Epithelial cell of proximal tubule (primary cell): ENCODE measurements at regions not wholly inside any gene's neighbourhood (a gene's known extent, or its start where the extent isn't known, plus 50 kb on each side); places are given as distances from the start of the nearest gene placed in this dataset.

Experiments used
- DNase-seq: peaks from one replicate; pipeline ENCODE4 v3.0.0-alpha.2; 2011; ENCODE audit warnings: low read depth
- H3K4me3 ChIP-seq: 2 replicates; pipeline ENCODE4 v1.5.1; 2011; ENCODE audit warnings: low read depth, mild to moderate bottlenecking, low read length
- CTCF ChIP-seq: conservative IDR thresholded peaks from 2 replicates; pipeline ENCODE4 v1.5.1; 2012; ENCODE audit warnings: low read depth, mild to moderate bottlenecking, low read length

DNA sequence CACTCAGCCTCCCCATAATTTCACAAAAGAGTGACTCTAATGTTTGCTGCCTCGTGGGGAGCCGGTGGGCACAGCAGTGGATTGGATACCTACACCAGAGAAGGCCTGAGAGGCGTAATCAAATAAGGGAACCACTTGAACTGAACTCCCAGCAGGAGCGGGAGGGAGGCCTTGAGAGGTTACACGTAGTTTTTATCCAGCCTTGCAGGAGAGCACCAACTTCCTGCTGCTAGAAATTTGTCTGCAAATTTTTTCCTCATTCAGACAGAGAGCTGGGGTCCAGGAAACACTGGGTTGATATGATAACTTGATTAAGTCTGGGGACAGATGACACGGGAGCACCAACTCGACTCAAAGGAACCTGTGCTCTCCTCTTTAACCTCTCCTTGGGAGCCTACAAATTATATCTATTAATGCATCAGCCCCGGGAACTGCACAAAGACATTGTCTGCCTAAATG lies 69.8 kb downstream of the HES1 start:
- no peak for TF ChIP-seq CTCF
- no peak for DNase-seq
- no peak overlapping the region for H3K4me3 ChIP-seq

DNA sequence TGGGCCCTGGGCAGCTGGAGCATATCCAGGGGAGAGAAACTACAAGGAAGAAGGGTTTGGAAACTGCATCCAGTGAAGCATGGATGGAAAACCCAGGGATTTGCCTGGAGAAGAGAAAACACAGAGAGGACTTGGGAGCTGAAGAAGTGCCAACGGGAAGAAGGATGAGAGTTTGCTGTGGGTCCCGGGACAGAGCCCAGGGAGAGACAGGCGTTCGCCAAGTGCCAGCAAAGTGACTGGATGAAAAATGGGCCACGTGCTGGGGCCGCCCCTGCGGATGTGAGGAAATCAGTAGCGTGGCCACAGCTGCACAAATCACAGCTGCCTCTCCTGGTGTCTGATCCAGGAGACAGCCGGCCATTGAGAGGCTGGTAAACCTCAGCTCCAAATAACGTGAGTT lies 70.4 kb downstream of the HES1 start:
- no peak for TF ChIP-seq CTCF
- DNase-seq, result no peak
- no peak overlapping the region for H3K4me3 ChIP-seq

DNA sequence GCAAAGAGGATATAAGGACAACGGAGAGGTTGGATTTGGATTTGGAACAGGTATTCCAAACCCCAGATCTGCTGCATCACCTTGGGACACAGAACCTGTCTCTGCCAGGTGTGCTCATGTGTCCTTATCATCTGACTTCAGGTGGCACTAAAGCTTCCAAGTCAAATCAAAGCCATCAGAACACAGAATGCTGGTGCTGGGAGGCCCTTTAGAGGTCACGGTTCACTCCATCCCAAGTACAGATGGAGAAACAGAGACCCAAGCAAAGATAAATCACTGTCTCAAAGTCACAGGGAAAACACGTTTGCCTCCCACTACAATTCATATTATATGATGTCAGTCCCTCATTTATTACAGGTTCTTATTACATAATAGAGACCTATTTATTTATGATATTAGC lies 72.8 kb downstream of the HES1 start:
- TF ChIP-seq CTCF, result no peak
- DNase-seq, result no peak
- no peak overlapping the region for H3K4me3 ChIP-seq

GRCh38 chr3:194212161-194212844 lies 76.4 kb downstream of the HES1 start:
- DNase-seq, result no peak
- no peak for TF ChIP-seq CTCF
- H3K4me3 ChIP-seq, result no peak overlapping the region

GRCh38 chr3:194212845-194213331 lies 76.9 kb downstream of the HES1 start:
- DNase-seq, result no peak
- TF ChIP-seq CTCF, result no peak
- no peak overlapping the region for H3K4me3 ChIP-seq

DNA sequence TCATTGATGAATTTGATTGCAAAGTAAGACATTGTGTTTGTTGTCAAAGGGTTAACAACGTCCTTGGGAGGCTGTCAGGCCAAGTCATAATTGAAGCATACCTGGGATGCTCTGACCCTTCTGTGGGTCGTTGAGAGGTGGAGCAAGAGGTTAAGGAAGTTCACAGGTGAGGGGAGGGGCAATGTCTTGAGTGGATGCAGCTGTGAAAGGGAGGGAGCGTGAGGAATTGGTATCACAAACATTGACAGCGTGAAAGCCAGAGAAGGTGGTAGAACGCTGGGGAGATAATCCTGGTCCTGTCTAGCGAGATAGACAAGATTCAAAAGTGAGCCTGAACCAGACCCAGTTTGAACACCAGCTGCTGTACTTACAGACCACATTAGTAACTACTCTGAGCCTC lies 79.4 kb downstream of the HES1 start:
- TF ChIP-seq CTCF, result no peak
- DNase-seq, result no peak
- no peak overlapping the region for H3K4me3 ChIP-seq
